GM10266 (cell line): ENCODE measurements at regions not wholly inside any gene's neighbourhood (a gene's known extent, or its start where the extent isn't known, plus 50 kb on each side); places are given as distances from the start of the nearest gene placed in this dataset.

Experiments
- DNase-seq: peaks from one replicate; pipeline ENCODE4 v3.0.0; 2012; ENCODE audit errors: extremely low spot score
- TF ChIP-seq, protein P1 (sequence below): IDR thresholded peaks from 2 replicates; pipeline ENCODE4 v1.5.1; 2012; ENCODE audit warnings: mild to moderate bottlenecking, low read depth; ENCODE audit not compliant: control insufficient read depth, insufficient read depth; ENCODE audit errors: missing control alignments

DNA sequence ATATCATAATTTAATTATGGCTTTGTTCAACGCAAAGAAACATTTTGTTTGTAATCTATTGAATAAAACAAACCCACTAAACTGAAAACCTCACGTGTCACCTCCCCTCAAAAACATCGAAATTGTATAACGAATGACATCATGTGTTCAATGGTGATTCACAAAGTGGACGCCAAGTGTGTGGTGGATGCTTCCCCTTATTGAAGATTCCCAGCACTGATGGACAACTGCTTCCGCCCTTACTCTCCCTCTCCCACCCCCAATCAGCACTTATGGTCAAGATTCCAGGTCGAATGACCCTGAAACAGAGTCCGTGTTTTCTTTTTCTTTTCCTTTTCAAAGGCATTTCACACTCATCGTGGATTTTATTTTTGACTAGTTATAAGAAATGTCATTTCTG is 383.0 kb upstream of the SMIM21 start:
- TF ChIP-seq, protein P1, sequence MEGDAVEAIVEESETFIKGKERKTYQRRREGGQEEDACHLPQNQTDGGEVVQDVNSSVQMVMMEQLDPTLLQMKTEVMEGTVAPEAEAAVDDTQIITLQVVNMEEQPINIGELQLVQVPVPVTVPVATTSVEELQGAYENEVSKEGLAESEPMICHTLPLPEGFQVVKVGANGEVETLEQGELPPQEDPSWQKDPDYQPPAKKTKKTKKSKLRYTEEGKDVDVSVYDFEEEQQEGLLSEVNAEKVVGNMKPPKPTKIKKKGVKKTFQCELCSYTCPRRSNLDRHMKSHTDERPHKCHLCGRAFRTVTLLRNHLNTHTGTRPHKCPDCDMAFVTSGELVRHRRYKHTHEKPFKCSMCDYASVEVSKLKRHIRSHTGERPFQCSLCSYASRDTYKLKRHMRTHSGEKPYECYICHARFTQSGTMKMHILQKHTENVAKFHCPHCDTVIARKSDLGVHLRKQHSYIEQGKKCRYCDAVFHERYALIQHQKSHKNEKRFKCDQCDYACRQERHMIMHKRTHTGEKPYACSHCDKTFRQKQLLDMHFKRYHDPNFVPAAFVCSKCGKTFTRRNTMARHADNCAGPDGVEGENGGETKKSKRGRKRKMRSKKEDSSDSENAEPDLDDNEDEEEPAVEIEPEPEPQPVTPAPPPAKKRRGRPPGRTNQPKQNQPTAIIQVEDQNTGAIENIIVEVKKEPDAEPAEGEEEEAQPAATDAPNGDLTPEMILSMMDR = no peak
- DNase-seq = no peak

DNA sequence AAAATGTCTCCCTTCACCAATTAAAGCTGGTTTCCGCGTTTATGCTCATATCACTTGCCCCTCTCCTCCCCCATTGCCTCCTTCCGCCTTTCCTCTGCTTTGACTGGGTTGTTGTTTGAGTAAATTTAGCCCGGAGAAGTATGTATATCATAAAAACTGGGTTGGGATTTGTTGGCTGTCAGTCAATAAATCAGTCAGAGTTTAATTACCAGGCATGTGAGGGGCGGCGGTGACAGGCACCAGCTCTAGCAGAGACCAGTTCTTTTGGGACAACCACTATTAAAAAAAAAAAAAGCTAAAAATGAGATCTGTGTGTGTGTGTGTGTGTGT is 382.4 kb upstream of the SMIM21 start:
- no peak for DNase-seq
- TF ChIP-seq, protein P1 = no peak

DNA sequence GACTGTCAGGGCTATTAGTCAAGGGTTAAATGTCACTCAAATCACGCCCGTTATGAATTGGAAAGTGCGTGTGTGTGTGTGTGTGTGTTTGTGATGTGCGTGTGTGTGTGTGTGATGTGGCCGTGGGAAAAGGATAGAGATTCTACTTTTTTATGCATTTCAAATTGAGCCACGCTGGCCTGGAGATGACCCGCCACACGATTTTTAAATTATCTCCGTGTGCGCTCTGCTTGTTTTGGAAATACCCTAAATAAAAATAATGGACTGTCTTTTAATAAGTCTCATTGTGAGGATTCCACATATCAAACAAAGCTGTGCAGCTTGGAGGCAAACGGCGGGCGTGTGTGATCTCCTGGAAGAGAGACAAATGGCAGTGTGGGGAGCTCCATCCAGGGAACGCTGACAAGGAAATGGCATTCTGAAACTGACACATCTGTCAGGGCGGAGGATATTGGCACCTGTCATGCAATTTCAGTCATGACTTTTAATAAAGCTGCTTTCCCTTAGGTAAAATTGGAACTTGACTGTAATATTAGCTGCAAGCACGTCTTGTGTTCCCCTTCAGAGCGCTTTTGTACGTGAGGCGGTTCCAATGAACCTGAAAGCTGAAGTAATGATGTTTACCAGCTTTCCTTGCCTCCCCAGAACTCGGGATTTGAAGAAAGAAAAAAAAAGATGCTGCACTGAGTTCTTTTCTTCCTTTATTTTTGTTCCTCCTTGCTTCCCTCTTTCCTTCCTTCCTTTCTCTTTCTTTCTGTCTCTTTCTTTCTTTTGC is 381.8 kb upstream of the SMIM21 start:
- TF ChIP-seq, protein P1 = no peak
- DNase-seq = no peak

DNA sequence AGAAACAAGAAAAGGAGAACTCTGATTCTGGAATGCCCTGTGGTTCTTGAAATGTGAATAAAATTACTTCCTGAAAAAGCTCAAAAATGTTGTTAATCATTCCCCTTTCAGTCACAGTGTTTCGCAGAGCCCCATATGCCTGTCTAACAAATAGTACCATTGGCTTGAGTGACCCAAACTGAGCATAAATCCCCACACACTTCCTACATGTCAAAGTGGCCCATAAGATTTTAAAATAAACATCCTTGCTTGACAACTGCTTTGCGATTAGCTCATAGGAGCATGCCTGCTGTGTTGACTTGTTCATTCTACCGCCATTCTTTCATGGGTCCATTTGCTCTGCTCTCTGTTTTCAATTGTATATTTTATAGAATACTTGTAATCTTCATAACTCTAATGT is 377.8 kb upstream of the SMIM21 start:
- TF ChIP-seq, protein P1 = no peak

DNA sequence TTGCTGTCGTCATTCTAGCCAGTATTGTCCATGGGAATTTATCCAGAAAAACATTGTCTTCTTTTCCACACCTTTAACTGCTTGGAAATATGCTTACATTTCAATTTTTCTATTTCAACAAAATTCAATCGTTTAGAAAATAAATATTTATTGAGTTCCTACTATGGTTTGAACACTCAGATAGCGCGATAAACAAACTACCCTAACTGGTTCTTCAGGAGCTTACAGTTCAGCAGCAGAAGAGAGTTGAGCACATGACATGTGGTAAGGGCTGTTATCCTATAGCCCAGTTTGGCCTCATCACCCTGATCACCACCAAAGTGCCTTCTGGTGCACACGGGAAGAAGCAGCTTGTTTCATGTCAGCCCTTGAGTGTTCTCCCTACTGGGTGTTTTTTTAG is 375.2 kb upstream of the SMIM21 start:
- TF ChIP-seq, protein P1 = no peak
- no peak for DNase-seq

More for the DNA sequence above, 377.8 kb upstream of the SMIM21 start:
- no peak for DNase-seq

DNA sequence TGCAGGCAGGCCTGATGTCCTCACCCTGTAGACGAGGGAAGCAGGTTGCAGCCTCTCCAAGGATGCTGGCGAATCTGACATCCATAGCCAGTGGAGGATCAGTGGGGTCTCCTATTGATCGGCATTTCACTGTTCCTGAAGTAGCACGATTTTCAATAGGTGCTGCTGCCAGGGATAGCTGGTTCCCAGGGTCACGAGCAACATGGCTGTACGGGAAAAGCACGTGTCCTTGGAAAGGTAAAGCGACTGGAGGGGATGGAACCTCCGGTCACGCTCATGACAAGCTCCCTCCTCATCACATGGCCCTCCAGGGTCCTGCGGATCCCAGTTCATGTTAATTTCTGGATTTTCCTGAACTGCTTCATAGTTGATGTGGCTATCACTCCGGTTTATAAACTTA is 373.7 kb upstream of the SMIM21 start:
- TF ChIP-seq, protein P1 = no peak
- no peak for DNase-seq

DNA sequence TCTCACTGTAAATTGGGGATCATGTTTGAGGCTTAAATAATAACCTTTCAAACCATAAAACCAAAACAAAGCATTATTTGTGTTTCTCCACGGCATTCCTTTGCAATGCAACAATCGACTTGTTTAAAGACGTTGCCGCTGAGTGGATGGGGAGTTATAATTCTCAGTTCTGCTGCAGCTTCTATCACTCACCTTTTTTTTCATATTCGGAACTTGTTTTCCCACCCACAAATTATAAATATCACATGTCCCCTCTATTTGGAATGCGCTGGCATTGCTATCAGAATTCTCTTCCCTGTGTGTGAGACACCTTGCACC is 372.8 kb upstream of the SMIM21 start:
- TF ChIP-seq, protein P1 = no peak
- no peak for DNase-seq
